ENCODE measurements at regions not wholly inside any gene's neighbourhood (a gene's known extent, or its start where the extent isn't known, plus 50 kb on each side); places are given as distances from the start of the nearest gene placed in this dataset.

DNA sequence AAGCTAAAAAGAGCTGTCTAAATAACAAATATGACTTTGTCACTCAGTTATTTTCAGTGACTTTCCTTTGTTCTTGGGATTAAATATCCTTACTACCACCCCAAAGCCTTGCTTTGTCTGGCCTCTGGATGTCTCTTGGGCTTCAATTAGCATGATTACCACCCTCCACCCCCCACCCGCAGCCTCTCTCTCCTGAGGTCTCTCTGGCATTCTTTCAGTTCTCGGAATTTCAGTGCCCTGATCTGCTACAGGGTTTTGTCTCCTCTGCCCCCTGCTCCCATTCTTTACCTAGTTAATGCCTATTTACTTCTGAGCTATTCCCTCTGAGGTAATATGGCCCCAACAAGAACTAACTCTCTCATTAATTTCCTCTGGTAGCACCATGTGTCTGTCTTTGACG lies 376.4 kb downstream of the DEPDC1B start:
- TF ChIP-seq, protein P1, sequence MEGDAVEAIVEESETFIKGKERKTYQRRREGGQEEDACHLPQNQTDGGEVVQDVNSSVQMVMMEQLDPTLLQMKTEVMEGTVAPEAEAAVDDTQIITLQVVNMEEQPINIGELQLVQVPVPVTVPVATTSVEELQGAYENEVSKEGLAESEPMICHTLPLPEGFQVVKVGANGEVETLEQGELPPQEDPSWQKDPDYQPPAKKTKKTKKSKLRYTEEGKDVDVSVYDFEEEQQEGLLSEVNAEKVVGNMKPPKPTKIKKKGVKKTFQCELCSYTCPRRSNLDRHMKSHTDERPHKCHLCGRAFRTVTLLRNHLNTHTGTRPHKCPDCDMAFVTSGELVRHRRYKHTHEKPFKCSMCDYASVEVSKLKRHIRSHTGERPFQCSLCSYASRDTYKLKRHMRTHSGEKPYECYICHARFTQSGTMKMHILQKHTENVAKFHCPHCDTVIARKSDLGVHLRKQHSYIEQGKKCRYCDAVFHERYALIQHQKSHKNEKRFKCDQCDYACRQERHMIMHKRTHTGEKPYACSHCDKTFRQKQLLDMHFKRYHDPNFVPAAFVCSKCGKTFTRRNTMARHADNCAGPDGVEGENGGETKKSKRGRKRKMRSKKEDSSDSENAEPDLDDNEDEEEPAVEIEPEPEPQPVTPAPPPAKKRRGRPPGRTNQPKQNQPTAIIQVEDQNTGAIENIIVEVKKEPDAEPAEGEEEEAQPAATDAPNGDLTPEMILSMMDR (tag by site-specific recombination; IDR thresholded peaks at IDR 0.05) = no peak
- TF ChIP-seq IKZF3 (tag by site-specific recombination; IDR thresholded peaks at IDR 0.05) (no peak), ZNF274 (IDR thresholded peaks at IDR 0.05; ENCODE audit: low read length) (no peak), ZNF274 (tag by site-specific recombination; IDR thresholded peaks at IDR 0.05; ENCODE audit: borderline replicate concordance) (no peak), TCF7L2 (IDR thresholded peaks at IDR 0.05; ENCODE audit: borderline replicate concordance, low read depth, low read length) (no peak), ZNF138 (tag by site-specific recombination; IDR thresholded peaks at IDR 0.05; ENCODE audit: borderline replicate concordance) (no peak), YY1 (tag by site-specific recombination; IDR thresholded peaks at IDR 0.05) (no peak), ZNF214 (tag by site-specific recombination; IDR thresholded peaks at IDR 0.05; ENCODE audit: borderline replicate concordance) (no peak), ZNF777 (tag by site-specific recombination; IDR thresholded peaks at IDR 0.05; ENCODE audit: borderline replicate concordance) (no peak), ZNF350 (tag by site-specific recombination; IDR thresholded peaks at IDR 0.05) (no peak)
